ENCODE measurements at regions not wholly inside any gene's neighbourhood (a gene's known extent, or its start where the extent isn't known, plus 50 kb on each side); places are given as distances from the start of the nearest gene placed in this dataset.
A peak's percentile ranks its signal among the peaks of the same experiment; 100 is the strongest.

DNA sequence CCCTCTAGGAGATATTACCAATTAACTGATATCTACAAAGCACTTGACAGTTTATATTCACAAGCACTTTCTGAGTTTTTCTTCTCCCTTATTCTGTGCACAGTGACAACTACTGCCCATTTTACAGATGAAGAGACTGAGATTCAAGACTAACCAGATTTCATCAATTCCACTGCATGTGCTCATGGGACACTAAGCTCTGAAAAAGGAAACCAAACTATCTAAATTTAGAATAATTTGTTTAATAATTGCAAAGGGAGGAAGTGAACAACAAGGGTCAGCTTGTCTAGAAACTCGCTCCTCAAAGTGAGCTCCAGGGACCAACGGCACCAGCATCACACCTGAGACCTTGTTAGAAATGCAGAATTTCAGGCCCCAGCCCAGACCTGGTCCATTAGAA lies 50.8 kb upstream of the MYLIP start:
- no peak for DNase-seq (ENCODE audit: low spot score)

DNA sequence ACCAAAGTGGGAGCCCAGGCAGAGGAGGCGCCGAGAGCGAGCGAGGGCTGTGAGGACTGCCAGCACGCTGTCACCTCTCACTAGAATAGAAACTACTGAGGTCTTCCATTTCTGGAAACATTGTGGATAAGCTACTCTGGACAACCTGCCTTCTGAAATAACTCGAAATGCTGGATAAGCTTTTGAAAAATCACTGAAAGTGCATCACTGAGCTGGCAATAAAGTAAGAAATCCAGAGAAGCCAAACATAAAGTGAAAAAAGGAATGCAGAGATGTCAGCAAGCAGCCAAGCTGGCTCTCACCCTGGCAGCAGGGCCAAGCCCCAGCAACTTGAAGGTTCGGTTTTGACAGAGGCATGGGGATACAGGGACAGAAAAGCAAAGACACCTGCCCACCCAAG lies 59.2 kb upstream of the MYLIP start:
- no peak for DNase-seq (ENCODE audit: low spot score)

DNA sequence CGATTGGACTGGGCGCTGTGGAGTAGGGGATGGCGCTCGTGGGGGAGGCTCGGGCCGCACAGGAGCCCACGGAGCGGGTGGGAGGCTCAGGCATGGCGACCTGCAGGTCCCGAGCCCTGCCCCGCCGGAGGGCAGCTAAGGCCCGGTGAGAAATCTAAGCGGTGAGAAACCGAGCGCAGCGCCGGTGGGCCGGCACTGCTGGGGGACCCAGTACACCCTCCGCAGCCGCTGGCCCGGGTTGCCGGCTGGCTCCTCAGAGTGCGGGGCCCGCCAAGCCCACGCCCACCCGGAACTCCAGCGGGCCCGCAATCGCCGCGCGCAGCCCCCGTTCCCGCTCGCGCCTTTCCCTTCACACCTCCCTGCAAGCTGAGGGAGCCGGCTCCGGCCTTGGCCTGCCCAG lies 59.7 kb upstream of the MYLIP start:
- no peak for DNase-seq (ENCODE audit: low spot score)

DNA sequence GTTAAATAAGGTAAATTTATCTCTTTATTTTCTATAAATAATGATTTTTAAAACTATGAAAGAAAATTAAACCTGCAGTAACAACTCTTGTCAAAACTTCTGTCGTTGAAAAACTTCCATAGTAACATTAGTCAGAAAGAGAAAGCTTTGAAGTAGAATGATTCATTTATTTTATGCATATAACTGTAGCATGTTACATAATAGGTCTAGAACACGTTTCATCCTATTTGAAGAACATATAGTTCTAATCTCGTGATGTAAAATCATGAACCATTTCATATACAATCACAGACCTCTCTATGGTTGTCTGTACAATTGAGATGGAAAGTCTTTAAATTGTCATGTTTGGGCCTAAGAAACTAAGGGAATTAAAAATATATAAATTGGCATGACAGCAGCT lies 61.3 kb upstream of the MYLIP start:
- DNase-seq (ENCODE audit: low spot score), result no peak

DNA sequence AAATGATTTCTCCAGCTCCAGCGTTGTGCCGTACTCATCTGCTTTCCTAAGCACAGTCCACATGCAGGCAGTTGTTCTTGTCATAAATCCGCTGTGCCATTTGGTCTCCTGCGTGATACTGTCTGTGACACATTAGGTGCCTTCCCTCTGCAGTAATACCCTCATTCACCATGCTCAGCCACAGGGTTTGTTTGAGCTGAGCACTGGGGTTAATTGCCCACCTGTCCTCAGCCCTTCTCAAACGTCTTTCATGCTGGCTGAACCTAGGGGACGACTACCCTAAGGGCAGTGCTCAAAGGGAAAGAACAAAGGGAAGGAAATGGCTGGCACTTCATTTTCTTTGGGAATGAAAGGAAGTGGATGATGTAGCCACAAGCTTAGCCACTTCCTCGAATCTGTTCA lies 64.2 kb upstream of the MYLIP start:
- no peak for DNase-seq (ENCODE audit: low spot score)

DNA sequence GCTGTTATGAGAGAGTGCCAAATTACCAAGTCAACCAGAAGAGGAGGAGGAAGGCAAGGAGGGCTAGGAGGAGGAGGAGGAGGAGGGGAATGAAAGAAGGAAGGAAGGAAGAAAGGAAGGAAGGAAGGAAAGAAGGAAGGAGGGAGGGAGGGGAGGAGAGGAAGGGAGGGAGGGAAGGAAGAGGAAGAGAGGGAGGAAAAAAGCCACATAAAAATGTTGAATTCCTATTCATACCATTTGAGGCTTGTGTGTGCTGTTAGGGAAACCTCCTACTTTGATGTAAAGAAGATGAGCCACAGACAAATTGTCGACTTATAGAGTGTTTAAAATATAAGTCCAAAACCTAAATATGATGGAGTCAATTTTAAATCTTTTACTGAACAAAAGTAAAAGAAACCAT lies 65.3 kb upstream of the MYLIP start:
- no peak for DNase-seq (ENCODE audit: low spot score)

DNA sequence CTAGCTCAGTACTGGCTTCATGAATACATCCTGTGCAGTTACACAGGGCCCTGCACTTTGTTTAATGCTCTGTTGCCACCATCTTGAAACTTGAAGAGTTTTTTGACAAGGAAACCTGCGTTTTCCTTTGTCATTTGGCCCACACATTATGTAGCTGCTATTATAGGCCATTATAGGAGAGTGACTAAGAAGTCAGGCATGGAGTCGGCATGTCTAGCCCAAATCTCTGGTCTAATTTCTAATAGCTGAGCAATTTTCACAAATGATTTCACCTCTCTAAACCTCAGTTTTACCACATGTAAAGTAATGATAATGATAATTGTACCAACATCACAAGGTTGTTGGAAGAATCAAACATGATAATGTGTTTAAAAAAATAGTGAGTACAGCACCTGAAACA lies 67.1 kb upstream of the MYLIP start:
- DNase-seq (ENCODE audit: low spot score), result no peak

DNA sequence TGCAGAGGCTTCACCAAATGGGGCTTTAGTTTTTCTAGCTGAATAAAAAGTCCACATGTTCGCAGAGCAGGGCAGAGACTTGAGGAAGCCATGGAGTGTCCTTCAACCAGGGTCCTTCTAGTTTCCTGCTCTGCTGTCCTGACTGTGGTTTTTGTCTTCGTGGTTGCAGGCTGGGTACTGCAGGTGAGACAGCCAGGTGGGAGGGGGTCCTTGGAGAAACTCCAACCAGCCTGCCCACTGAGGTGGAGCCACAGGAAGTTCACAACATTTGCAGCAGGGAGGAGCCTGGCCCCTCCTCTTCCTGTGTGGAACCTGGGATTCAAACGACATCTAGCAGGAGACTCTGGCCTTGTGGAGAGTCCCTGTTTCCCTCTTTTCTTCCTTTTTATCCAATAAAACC lies 68.8 kb upstream of the MYLIP start:
- DNase-seq (ENCODE audit: low spot score), result no peak

DNA sequence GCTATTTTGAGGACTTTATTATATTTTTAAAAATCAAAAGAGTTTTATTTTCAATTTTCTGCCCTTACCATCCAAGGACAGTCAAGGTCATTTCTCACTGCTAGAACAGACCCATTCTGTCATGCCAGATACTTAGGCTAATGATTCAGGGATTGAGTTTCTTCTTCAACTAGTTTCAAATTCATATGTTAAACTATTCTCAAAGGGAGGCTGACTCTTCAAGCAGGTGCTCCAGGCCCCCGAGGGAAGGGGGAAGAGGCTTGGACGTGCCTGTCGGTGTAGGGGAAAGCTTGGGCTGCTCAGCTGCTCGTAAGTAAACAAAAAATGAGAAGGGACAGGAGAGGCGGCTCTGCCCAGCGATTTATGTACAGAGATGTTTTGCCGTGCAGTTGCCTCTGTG lies 69.4 kb upstream of the MYLIP start:
- DNase-seq (ENCODE audit: low spot score), result no peak

DNA sequence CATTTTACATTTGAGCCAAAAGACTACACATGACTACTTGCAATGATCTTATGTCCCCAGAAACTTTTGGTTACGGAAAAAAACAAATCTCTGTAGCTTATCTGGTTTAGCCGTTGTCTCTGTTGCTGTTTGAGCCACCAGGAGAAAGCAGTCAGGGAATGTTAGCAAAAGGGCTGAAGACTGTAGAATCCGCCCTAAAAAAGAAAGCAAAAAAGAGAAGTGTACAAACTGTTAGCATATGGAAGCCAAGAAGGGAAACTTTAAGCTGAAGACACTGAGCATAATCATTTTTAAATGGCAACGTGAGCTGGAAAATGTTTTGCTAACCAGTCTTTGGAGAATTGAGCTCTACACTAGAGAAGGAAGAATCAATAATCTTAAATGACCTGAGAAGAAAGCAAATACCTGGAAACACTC lies 69.9 kb upstream of the MYLIP start:
- DNase-seq (ENCODE audit: low spot score), result no peak

DNA sequence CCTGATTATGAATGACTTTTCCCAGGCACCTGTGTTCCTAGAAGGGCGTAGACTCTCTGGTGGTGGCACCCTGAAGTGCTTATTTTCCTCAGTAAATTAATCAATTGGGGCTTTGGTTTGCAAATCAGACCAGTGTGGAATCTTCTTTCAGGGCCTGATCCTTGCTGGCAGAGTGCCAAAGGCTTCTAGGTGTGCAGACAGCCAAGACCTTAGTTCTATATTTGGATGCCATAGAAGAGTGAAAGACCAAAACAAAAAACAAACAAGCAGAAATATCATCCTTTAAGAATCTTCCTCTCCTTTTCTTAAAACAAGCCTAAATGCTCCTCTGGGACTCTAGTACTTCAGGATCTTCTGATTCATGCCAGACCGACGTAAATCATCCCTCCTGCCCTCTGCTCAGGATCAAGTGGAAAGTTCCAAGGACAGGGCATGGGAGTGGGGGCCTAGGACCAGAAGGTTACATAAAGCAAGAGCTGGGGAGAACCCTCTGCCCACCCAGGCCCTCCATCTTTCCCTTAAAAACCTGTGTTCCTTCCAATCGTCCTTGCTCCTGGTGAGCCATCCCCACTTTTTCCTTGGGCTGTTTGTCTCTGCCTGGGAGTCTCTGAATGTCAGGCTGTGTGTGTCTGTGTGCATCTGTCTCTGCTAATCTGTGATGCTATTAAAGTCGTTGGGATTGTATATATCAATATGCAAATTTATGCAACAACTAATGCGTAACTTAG lies 70.5 kb upstream of the MYLIP start:
- no peak for DNase-seq (ENCODE audit: low spot score)

DNA sequence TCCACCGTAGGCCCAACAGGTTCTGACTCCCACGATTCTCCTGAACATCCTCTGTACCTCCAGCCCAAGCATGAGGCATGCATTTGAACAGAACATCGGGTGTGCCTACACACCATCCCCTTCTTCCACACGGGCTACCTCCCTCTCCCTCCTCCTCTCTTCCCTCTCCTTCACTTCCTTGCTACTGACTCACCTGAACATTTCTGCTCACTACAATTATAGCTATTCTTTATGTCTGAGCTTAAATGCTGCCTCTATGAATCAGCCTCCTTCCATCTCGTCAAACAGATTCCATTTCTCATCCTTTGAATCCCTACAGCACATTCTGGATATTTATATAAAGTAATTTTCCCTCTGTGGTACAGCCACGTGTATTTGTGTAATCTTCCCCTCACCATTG lies 71.4 kb upstream of the MYLIP start:
- DNase-seq (ENCODE audit: low spot score), result no peak

DNA sequence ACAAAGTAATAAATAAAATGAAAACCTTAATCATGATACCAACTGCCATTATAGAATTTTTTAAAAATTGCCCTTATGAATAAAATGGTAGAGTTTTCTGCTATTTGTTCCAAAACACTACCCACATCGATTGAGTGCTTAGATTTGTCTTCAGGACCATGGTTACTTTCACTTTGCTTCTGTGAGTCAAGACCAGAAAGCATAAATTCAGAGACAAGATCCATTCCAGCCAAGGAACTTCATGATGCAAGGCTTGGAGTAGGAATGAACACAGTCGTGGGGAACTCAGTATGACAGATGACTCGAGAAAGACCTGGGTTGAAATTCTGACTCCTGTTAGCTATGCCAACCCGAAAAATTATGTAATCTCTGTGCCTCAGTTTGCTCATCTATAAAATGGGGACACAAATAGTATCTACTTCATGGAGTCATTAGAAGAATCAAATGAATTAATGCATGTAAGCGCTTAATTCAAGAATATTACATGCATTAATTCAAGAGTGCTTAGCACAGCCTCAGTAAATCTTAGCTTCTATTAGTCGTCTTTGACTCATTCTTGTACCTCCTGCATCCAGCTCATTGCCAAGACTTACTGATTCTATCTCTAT lies 72.5 kb upstream of the MYLIP start:
- no peak for DNase-seq (ENCODE audit: low spot score)

DNA sequence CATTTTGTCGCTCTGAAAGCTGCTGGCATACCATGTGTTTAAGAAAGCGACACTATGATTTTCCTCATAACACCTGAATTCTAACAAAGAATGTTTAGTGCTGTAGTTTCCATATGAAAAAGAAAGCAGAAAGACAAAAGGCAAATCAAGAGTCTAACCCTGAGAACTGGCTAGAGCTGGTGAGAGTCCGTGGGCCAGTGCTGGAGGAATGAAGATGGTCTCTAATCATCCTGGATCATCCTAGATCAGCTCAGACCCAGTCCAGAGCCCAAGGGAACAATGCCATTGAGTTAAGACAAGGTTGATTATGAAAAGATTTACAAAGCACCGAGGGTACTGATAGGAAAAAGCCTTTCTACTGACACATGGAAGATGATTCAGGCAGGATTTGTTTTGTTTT lies 73.0 kb upstream of the MYLIP start:
- DNase-seq (ENCODE audit: low spot score), result no peak

DNA sequence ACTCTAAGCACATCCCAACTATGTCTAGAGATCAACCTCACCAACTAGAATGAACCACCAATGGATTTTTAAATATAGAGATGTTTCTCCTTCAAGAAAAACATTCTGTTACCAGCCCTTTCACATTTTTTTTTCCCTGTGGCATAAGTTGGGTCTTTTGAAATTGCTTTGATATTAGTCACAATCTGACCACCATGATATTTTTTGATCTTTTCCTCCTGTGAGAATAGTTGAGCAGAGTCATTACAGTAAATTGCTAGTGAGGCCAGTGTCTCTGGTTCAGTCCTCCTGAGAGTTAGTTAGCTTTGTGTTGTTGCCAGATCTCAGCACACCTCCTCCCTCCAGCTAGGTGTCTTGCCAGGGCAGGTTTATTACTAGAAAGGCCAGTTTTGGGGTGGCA lies 79.7 kb upstream of the MYLIP start:
- DNase-seq (ENCODE audit: low spot score), result no peak

DNA sequence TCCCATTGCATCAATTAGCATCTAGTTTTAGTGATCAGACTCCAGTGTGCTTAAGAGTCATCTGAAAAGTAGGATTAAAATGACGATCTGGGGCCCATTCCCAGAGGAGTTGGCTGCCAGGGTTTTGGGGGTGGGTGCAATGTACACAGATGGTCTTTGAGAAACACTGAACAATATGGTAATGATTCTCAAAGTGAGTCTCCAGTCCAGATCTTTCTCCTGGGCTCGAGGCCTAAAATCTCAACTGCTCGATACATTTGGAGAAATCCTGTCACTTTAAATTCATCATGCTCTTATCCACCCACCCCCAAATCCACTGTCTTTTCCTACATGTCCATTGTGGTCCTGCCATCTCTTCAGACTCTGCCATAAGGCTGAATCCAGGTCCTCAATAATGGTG lies 80.7 kb upstream of the MYLIP start:
- no peak for DNase-seq (ENCODE audit: low spot score)

DNA sequence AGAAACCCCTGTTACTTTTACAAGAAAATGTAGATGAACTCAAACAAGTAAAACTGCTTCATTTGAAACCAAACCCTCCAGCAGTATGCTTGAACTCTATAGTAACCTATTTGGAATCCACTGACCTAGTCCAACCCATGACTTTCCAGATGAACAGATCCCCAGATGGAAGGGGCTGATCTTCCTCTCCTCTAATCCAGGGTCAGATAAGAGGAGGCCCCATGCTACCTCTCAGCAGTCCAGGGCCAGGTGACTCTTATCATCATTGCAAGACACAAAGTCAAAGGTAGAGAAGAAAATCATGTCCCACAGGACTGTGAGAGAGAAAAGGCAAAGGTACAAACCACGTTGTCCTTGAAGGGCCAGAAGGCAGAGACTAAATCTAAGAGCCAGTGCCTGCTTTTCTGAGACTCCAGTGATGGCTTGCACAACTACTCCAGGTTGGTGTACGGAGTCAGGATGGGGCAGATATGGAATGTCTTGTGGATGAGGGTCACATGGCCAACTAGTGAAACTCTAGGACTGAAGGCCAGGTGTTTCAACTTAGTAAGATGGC lies 81.4 kb upstream of the MYLIP start:
- no peak for DNase-seq (ENCODE audit: low spot score)

DNA sequence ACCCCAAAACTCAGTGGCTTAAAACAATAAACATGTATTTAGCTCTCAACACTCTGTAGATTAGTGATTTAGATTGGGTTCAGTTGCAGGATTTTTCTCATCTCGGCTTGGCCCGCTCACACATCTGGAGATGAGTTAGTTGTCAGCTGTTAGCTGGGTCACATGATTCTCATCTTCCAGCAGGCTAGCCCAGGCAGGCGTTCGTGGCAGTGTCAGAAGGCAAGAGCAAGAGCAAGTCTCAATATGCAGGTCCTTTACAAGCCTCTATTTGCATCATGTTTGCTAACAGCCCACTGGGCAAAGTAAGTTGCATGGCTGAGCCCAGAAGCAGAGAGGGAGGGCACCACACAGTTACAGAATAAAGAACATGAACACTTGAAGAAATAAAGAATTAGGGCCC lies 83.6 kb upstream of the MYLIP start:
- no peak for DNase-seq (ENCODE audit: low spot score)

DNA sequence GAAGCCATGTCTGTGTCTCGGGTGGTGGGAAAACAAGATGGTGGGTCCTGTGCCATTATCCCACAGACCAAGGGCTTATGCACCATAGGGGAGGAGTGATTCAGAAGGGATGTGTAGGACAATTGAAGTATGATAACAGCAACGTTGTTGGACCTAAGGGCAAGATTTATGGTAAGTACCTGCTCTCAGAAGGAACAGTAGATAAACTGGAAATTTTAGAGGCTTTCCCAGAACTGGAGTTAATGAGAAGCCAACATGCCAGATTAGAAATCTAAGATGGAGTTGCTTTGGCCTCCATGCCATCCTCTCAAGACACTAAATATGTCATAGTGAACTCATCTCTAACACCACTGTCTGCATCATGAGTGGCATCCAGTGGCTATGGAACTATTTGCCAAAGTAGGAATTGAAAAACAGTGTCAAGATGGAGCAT lies 84.7 kb upstream of the MYLIP start:
- no peak for DNase-seq (ENCODE audit: low spot score)

DNA sequence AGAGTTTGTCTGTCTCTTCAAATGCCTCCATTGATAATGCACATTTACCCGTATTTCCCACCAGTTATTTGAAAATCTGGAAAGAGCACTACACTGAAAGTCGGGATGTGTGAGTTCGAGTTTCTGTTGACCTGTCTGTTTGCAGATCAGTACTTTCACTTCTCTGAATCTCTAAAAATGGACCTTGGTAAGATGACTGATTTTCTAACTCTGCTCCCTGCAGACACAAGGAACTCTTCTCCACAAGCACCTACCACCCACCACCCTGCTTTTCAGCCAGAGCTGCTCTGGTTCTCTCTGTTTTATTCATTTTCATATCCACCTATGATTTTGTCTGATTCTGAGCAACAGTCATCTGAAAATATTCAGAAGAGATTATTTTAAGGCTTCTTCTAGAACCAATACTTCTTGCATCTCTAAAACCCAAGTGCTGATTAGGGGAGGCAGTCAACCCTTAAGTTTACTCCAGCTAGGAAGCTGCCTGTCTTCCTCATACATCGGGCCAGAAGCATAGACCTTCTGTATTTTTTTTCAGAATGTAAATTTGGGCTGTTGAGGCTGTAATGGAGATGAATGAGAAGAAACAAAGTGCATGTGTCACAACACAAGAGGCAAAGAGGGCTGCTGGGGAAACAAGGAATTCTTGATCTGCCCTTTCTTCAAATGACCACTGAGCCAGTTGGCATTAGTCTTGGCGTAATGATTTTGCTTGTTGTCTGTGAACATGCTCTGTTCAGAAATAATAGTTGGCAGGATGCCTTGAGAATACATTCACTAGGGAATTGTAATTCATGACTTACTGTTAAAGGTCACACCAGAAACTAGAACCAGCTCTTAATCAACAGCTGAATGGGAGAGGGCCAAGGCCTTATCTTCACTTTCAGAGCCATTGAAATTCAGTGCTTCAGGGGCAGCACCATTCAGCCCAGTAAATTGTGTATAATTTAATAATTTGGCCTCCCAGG lies 85.4 kb upstream of the MYLIP start:
- DNase-seq (ENCODE audit: low spot score), result peak; percentile 21

DNA sequence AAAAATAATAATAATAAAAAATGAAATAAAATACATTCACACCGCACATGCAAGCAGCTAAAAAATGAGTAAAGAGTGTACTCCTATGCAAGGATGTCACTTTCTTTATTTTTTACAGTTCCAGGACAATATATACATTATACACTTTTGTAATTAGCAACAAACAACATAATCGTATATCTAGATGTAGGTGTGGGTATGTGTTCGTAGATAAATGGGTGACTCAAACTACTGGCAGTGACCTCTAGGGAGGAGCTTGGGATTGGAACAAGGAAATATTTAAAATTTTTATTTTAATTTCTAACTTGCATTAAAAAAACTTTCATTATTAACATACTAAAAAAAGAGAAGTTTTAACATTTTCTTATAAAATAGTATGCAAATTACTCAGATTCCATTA lies 86.1 kb upstream of the MYLIP start:
- DNase-seq (ENCODE audit: low spot score), result no peak

DNA sequence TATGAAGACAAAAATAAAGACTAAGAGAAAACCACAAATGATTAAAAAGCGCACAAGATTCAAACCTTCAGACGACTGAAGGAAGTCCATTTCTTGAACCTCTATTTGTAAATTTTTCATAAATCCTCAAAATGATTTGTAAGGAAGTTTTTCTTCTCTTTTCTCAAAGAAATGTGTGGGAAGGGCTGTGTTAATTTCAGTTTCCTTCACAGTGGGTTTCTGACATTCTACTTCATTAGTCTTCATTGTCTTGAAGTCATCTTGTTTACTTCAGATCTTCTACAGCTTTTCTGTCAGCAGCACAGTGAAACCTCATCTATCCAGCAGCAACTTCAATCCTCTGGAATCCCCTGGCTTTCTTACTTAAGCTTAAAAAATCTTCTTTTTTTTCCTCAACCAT lies 87.6 kb upstream of the MYLIP start:
- DNase-seq (ENCODE audit: low spot score), result no peak

DNA sequence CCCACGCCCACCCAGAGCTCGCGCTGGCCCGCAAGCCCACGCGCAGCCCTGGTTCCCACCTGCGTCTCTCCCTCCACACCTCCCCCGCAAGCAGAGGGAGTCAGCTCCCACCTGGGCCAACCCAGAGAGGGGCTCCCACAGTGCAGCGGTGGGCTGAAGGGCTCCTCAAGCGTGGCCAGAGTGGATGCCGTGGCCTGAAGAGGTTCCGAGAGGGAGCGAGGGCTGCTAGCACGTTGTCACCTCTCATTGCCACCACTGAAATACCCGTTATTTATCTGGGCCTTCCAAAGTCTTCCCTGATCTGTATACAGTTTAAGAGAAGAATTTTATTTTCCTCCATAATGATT lies 88.3 kb upstream of the MYLIP start:
- no peak for DNase-seq (ENCODE audit: low spot score)
